ENCODE measurements at regions not wholly inside any gene's neighbourhood (a gene's known extent, or its start where the extent isn't known, plus 50 kb on each side); places are given as distances from the start of the nearest gene placed in this dataset.

DNA sequence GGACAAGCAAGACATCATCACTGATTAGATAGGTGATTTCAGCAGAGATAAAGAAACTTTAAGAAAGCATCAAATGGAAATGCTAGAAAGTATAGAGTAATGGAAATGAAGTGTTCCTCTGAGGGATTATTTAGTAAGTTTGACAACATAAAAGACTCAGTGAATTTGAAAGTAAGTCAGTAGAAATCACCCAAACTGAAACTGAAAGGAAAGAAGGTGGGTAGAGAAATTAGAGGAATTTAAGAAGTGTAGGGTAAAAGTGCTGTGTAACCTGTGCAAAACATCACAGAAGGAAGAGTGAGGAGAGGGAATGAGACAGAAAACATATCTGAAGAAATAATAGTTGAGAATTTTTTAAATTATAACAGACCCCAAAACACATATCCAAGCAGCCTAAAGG, 343.1 kb downstream of the CBLN2 start:
- DNase-seq (ENCODE audit: insufficient read length, low spot score): no peak
- no peak for FAIRE-seq

DNA sequence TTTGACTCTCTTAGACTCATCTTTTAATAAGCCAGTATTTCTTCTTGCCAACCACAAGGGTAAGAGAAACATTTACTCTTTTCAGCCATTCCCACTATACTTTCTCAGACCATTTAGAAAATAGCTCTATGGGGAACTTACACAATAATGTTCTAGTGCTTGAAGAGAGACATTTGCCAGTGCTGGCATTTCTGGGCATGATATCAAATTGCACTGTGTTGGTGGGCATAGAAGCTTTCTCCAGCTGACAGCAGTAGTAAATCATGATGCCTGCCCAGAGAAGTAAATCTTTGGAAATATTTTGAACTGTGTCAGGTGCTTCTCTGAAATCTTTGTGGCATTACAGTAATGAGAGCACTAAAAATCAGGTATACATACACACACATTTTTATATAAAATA, 346.6 kb downstream of the CBLN2 start:
- no peak for FAIRE-seq
- DNase-seq (ENCODE audit: insufficient read length, low spot score): no peak

DNA sequence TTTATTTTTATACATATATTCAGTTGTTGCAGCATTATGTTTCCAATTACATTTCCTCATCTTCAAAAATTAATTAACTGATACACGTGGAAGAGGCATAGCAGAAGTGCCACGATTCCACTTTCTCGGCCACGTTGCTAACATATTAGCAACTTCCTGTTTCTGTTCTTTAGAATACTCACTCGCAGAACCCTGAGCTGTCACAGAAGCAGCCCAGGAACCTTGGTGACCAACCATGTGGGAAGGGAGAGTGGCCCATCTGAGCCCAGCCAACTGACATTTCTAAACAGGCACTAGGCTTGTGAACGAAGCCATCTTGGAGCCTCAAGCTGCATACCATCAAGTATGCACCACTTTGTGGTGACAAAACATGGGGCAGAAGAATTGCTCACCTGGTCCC, 350.1 kb downstream of the CBLN2 start:
- DNase-seq (ENCODE audit: insufficient read length, low spot score): no peak
- no peak for FAIRE-seq

DNA sequence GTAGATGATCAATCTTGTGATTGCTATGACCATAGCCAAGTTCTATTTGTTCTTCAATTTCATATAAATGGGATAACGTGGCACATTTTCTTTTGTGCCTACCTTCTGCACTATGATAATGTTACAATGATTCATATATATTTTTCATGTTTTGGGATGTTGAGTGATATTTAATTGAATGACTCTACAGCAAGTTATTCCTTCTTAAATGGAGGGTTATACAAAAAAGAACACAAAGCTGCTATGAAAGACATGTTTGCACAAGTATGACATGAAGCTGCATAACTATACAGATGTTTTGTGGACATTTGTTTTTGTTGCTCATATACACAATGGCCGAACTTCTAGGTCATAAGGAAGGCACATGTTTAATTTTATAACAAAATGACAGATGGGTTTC, 356.2 kb downstream of the CBLN2 start:
- FAIRE-seq (no peak), DNase-seq (ENCODE audit: insufficient read length, low spot score) (no peak)

DNA sequence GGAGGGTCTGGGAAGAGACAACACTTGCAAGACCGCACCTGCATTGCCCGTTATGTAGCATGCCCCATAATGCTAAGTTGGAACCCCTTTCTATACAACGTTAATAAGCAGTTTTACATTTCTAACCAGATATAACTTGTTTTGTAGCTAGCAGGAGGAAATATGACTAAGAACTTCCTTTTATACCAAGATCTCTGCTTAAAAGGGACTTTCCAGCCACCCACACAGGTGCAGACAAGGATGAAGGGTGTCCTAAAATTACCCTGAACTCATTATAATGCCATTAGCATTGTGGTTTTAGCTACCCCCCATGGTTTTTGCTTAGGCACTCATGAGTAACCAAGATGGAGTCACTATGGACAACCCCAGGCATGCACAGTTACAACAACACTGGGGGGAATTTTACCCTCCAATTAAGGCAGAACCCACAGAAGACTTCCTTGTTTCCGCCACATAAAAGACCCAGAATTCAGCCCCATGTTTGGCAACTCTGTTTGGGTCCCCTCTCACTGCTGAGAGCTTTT, 362.8 kb downstream of the CBLN2 start:
- FAIRE-seq (no peak), DNase-seq (ENCODE audit: insufficient read length, low spot score) (no peak)

DNA sequence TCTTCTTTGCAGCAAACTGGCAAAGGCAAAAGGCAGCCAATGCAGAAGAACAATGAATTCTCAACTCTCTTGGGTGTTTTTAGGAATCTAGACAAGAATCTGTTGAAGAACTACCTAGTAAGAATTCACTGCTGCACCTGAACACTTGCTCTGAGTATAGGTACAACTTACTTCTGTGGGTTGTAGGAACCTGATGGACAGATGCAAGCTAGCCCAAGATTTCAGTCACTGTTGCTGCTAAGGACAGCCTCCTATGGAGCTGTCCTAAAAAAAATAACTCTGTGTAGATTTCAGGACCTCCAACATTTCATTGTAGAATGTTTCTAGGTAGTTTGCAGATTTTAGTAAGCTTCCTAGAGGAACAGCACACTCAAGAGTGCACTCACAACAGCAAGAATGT, 363.5 kb downstream of the CBLN2 start:
- no peak for DNase-seq (ENCODE audit: insufficient read length, low spot score)
- no peak for FAIRE-seq

DNA sequence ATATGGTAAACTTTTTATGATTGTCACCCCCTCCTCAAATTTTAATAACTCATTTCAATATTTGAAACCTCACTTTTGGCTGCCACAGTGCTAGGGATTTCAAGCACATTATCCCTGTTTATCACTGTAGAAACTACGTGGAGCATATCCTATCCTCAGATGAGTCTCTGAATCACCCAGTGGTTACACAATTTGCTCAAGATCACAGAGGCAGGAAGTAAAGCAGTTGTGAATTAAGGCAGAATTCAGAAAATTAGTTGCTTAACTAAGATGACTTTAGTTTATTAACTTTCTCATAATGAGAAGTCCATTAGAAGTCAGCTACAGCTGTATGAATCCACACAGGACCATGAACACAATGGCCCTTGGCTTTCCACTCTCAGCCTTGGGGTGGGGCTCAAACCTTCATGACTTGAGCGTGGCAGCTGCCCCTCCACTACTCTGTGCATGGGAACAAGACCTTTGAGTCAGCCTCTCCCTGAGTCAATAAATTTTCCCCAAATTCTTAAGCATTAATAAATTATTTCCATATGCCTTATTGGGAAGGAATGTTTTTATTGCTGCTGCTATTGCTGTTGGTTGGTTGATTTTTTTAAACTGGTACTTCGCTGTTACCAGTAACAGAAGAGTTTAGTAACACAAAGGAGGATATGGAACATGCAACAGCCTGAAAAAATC, 369.0 kb downstream of the CBLN2 start:
- FAIRE-seq (no peak), DNase-seq (ENCODE audit: insufficient read length, low spot score) (no peak)

DNA sequence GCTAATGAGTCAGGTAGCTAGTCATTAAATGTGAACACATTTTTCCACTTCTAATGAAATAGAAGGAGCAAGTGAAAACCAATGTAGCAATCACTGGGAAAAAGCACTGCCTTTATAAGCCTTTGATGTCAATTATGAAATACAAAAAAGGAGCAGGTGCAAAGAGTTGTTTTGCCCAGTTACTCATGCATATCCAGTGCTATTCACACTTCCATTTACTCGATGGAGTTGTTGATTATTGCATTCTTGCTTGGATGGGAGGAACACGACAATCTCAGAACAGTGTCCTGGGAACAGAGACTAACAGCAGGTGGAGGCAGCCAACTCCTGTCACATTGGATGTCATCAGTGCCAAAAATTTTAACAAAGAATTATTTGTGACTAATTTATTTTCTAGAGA, 372.5 kb downstream of the CBLN2 start:
- FAIRE-seq: no peak
- DNase-seq (ENCODE audit: insufficient read length, low spot score): no peak

DNA sequence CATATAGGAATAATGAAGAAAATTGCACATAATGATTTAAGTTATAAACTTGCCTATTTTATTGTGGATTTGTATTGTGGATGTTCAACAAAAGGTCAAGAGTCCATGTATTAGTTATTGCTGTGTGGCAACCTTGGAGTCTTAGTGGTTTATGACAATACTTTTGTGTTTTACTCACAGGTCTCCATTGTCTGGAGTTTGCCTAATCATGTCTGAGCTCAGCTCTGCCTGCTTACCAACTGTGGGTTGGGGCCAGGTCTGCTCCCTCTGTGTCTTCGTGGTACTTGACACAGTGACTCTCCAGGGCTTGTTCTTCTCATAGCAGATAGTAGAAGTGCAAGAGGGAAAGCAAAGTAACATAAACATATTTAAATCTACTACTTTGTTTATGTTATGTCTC, 382.5 kb downstream of the CBLN2 start:
- DNase-seq (ENCODE audit: insufficient read length, low spot score): no peak
- FAIRE-seq: no peak

DNA sequence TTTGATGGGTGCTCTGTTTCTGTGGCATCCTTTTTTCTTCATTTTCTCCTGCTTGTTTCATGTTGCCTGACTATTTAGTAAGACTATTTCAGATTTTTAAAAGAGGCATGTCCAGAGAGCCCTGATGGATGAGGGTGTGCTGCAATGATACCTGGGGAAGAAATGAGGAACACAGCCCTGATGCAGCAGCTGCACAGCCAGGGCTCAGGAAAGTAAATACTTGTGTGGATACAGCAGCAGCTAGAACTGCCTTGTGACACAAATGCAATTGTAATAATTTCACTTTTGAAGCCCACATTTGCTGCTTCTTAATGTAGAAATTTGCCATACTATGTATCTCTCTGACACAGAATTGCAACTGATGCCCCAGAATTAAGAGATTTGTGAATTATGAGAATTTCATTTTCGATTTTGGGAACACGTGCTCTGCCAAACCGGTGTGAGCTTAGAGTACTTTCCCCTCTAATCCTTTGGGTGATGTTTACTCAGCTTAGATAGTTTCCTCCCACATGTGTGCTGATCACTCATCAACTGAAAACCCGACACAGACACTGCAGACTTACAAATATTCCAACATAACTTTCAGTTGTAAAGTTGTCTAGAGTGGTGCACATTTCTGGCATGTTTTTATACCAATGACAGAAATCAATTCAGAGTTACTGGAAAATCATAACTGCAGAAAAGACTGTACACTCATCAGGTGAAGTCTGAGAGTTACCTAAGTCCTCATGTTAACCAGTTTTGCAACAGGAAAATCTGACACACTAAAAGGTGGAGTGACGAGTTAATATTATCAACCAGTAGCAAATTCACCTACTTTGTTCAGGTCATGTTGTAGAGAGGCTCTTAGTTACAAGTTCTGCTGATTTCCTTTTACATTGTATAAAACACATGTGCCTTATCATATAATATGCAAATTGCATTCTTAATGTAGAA, 383.4 kb downstream of the CBLN2 start:
- FAIRE-seq: no peak
- DNase-seq (ENCODE audit: insufficient read length, low spot score): no peak

DNA sequence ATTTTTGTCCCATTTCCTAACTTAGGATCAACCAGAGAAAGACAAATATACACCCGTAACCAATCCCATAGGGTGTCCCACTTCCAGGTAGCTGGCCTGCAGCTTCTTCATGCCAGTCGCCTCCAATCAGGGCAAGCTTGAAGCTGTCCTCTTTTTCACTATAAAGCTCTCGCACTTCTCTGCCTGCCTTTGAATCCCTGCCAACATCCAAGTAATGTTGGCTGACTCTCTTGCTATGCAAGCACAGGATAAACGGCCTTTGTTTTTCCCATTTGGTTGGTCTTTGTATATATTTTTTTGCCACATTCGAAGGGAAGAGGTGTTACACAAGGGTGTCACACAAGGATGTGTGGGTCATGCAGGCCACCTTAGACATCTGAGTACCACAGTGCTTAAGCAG, 388.8 kb downstream of the CBLN2 start:
- no peak for FAIRE-seq

DNA sequence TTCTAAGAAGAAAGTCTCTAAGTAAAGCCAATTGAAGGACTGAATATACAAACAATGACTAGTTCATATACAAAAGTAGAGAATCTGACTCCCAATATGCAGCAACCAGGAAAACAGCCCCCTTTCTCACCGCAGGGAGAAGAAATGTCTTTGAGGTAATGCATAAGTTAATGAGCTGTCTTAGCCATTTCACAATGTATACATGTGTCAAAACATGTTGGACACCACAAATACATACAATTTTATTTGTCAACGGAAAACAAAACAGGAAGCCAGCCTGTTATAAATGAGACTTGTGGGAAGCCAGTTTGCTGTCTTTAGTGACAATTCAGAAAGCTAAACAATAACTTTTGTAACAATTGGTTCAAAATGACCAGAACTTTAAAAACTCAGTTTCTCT, 389.2 kb downstream of the CBLN2 start:
- FAIRE-seq (no peak), DNase-seq (ENCODE audit: insufficient read length, low spot score) (no peak)

More for the DNA sequence above, 388.8 kb downstream of the CBLN2 start:
- DNase-seq (ENCODE audit: insufficient read length, low spot score): no peak

DNA sequence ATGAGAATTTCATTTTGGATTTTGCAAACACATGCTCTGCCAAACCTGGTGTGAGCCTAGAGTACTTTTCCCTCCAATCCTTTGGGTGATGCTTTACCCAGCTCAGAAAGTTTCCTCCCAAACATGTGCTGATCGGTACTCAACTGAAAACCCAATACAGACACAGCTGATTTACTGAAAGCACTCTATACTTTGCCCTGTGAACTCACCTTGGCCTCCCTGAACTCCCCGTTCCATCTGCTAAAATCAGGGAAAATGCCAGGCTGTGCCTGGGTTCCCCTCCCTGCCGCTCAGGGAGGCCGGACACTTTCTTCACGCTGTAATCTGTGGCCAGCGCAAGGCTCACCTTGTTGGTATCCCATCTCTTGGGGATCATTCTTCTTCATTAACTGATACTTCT, 391.2 kb downstream of the CBLN2 start:
- DNase-seq (ENCODE audit: insufficient read length, low spot score) (no peak), FAIRE-seq (no peak)

DNA sequence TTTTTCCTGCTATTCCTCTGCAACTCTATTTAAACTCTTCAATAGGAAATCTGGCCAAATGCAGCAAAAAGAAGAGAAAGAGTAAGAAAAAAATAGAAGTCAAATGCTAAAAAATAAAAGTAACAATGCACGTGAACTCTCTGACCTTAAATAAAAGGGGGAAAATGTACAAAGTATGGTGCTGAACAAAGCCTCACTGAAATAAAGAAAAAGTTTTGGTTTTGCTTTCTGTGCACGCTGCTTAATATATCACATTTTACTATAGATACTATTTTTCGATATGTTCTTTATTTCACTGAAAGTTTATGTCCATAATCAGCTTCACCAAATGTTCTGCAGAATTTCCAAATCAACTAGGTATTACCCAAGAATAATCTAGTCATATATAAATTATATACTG, 396.3 kb downstream of the CBLN2 start:
- DNase-seq (ENCODE audit: insufficient read length, low spot score): no peak
- FAIRE-seq: no peak

DNA sequence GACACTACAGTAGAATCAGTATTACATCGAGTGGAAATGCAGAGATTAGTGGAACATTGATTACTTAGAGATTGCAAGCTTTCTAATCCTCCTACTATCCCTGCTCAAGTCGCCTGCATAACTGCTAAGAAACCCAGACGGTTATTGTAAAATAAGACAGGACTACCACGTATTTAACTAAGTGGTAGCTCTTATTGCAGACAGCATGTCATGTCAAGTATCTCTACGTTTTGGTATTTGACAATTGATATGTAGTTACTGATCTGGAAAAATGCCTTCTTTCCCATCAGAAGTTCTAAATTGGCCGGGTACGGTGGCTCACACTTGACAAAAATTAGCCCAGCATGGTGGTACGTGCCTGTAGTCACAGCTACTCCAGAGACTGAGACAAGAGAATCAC, 404.1 kb downstream of the CBLN2 start:
- no peak for FAIRE-seq
- DNase-seq (ENCODE audit: insufficient read length, low spot score): no peak

DNA sequence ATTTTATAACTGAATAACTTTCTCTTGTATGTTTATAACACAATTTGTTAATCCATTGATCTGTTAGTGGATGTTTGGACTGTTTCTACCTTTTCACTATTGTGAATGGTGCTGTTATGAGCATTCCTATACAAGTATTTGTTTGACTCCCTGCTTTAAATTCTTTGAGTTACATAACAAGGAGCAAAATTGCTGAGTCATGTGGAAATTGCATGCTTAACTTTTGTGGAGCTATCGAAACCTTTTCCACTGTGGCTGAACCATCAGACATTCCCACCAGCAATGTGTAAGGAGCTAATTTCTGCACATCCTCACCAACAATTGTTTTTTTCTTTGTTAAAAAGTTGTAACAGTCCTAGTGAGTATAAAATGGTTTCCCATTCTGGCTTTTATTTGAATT, 415.5 kb downstream of the CBLN2 start:
- FAIRE-seq (no peak), DNase-seq (ENCODE audit: insufficient read length, low spot score) (no peak)

DNA sequence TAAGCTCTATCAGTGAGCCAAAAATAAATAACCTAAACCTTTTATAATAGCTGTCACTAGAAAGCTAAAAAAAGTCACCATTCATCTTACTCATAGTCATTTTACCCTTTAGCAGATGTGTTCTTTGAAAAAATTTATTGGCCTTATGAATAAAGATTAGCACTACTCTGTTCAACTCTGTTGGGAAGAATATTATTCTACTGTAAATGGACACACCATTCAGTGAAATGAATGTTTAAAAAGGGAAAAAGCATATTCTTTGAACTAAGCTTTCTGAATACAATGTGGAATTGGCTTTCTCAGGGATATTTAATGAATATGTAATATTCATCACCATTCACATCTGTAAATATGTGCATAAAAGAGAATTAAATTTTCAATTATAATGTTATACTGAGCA, 422.0 kb downstream of the CBLN2 start:
- DNase-seq (ENCODE audit: insufficient read length, low spot score): no peak

DNA sequence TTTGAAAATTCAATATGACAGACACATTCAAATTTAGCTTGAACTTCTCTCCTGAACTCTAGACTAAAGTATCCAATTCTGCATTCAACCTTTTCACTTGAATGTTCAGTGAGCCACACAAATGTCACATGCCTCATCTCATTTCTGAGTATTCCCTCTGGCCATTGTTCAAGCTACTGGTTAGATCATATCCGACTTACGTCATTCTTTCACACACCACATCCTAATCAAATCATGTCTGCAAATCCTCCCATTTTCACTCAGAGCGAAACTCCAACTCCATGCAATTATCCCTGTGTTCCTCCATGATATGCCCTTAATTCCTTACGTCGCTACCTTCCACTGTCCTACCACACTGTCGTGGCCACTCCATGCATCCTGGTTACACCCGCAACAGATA, 425.1 kb downstream of the CBLN2 start:
- FAIRE-seq (no peak), DNase-seq (ENCODE audit: insufficient read length, low spot score) (no peak)

More for the DNA sequence above, 422.0 kb downstream of the CBLN2 start:
- FAIRE-seq: no peak

DNA sequence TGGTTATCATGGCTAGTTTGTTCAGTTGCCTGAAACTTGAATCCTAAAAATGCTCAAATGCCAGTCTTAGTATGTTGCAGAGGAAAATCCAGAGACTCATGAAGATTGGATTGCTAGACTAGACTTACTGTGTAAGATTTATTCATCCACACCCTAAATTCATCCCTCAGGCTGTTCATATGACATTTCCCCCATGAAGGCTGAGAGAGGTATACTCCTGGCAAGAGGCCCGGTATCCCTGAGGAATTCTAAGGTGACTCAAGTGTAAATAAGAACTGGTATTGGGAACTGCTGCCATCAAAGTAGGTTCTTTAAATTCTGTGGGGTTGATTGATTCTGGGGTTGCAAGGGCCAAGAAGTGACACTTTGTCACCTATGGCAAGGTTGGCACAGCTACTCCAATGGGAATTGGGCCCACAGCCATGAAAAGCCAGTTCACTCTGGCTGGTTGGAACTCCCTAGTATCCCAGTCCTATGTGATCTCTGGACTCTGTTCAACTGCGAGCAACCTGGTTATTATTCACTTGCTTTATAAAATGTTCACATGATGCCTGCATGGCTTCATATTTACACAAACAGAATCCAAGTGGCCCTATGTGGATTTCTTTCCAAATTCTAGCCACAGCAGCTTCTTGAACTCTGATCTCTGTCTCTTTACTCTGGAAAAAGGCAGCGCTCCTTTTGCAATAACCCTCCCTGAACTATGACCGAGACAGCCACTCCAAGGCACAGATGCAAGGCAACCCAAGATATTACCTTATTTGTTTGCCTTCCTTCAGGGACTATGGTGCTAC, 429.1 kb downstream of the CBLN2 start:
- FAIRE-seq (no peak), DNase-seq (ENCODE audit: insufficient read length, low spot score) (no peak)

DNA sequence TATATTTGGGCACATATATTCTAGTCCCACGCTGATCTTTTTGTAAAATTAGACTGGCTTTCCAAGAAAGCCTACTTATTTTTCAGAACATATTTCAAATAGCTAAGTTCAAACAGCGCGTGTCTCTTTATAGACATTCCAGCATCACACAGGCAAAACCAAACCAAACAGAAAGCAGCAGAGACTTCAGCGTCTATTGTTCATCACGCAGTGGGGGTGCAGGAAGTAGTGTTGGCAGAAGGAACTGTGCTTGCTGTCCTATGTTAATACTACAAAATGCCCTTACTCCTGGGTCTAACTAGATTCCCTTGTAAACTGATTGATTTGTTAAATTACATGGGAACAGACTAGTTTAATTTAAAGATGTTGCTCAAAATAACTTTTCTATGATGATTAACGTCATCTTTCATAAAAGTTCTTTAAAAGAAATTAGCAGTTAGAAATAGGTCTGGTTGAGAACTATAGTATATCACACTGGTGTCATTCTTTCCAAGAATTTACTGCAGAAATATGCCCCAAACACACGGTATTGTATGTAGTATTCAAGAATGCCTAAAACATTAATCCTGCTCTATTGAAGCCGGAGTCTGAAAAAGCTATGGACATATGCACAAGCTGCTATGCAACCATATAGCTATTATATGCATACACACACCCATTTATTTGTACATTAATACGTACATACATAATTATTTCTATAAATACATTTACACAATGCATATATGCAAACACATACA, 436.3 kb downstream of the CBLN2 start:
- FAIRE-seq (no peak), DNase-seq (ENCODE audit: insufficient read length, low spot score) (no peak)
